ENCODE measurements at regions not wholly inside any gene's neighbourhood (a gene's known extent, or its start where the extent isn't known, plus 50 kb on each side); places are given as distances from the start of the nearest gene placed in this dataset.

- peaks cover 46% of the 10 kb centered on the region for H3K4me1 Mint-ChIP-seq (ENCODE audit: low read depth)
- H3K27me3 Mint-ChIP-seq = no peaks in the 10 kb centered on the region
- DNase-seq (no peak), ATAC-seq (no peak)
- H3K9me3 Mint-ChIP-seq = no peaks in the 10 kb centered on the region
- ChIA-PET POLR2A (no interaction called here), CTCF (interaction anchor here (0.6 to 6.9 kb wide), 19 partner anchors 10 to 206 kb away, joined by 3 to 110 read pairs (median 11); no protein-coding TSS in a partner anchor)
- no peaks in the 10 kb centered on the region for H3K36me3 Mint-ChIP-seq (ENCODE audit: low read depth)
- no peak overlapping the region for H3K4me3 Mint-ChIP-seq
- H3K27ac Mint-ChIP-seq = no peak overlapping the region
- TF ChIP-seq CTCF (IDR thresholded peaks at IDR 0.05) = no peak
- intact Hi-C loops (cut with micrococcal nuclease) = loop anchor here (5.0 kb wide), 1 partner anchor 130 kb away; no protein-coding TSS in a partner anchor
Measured at GRCh38 chr22:22752199-22752555, 107.8 kb downstream of the GGTLC2 start.

- intact Hi-C loops (cut with micrococcal nuclease) = loop anchor here (5.0 kb wide), 1 partner anchor 129 kb away; no protein-coding TSS in a partner anchor
- Mint-ChIP-seq H3K9me3 (no peaks in the 10 kb centered on the region), H3K27ac (peak overlapping the region; percentile 81), H3K4me1 (ENCODE audit: low read depth) (peaks cover 46% of the 10 kb centered on the region), H3K4me3 (no peak overlapping the region), H3K36me3 (ENCODE audit: low read depth) (no peaks in the 10 kb centered on the region), H3K27me3 (no peaks in the 10 kb centered on the region)
- POLR2A ChIA-PET = interaction anchor here (0.6 to 0.9 kb wide), 3 partner anchors 15 to 179 kb away, joined by 3 read pairs; no protein-coding TSS in a partner anchor
- ATAC-seq (peak; percentile 5), DNase-seq (no peak)
- CTCF ChIA-PET = interaction anchor here (0.6 to 6.9 kb wide), 51 partner anchors 7 to 322 kb away, joined by 3 to 110 read pairs (median 5); no protein-coding TSS in a partner anchor
- TF ChIP-seq CTCF (IDR thresholded peaks at IDR 0.05) = no peak
Measured at GRCh38 chr22:22752556-22753477, 108.4 kb downstream of the GGTLC2 start.

- peaks cover 51% of the 10 kb centered on the region for H3K4me1 Mint-ChIP-seq (ENCODE audit: low read depth)
- ATAC-seq = peak; percentile 98
- no peaks in the 10 kb centered on the region for H3K36me3 Mint-ChIP-seq (ENCODE audit: low read depth)
- TF ChIP-seq CTCF (IDR thresholded peaks at IDR 0.05) = peak; percentile 92
- H3K4me3 Mint-ChIP-seq = no peak overlapping the region
- no peaks in the 10 kb centered on the region for H3K27me3 Mint-ChIP-seq
- ChIA-PET POLR2A (interaction anchor here (0.6 to 0.9 kb wide), 3 partner anchors 14 to 180 kb away, joined by 3 read pairs; no protein-coding TSS in a partner anchor), CTCF (interaction anchor here (0.6 to 6.9 kb wide), 51 partner anchors 8 to 323 kb away, joined by 3 to 110 read pairs (median 5); no protein-coding TSS in a partner anchor)
- peak; percentile 89 for DNase-seq
- peak overlapping the region; percentile 81 for H3K27ac Mint-ChIP-seq
- H3K9me3 Mint-ChIP-seq = no peaks in the 10 kb centered on the region
- intact Hi-C loops (cut with micrococcal nuclease) = loop anchor here (5.0 kb wide), 1 partner anchor 129 kb away; no protein-coding TSS in a partner anchor
Measured at GRCh38 chr22:22753526-22754267, 109.3 kb downstream of the GGTLC2 start.

- no peak for ATAC-seq
- no peaks in the 10 kb centered on the region for H3K36me3 Mint-ChIP-seq (ENCODE audit: low read depth)
- intact Hi-C loops (cut with micrococcal nuclease) = loop anchor here (5.0 kb wide), 1 partner anchor 128 kb away; no protein-coding TSS in a partner anchor
- H3K9me3 Mint-ChIP-seq = no peaks in the 10 kb centered on the region
- DNase-seq = no peak
- TF ChIP-seq CTCF (IDR thresholded peaks at IDR 0.05) = no peak
- H3K27ac Mint-ChIP-seq = no peak overlapping the region
- H3K27me3 Mint-ChIP-seq = no peaks in the 10 kb centered on the region
- H3K4me3 Mint-ChIP-seq = no peak overlapping the region
- ChIA-PET CTCF (interaction anchor here (0.6 to 6.9 kb wide), 39 partner anchors 9 to 323 kb away, joined by 3 to 110 read pairs (median 6); no protein-coding TSS in a partner anchor), POLR2A (no interaction called here)
- H3K4me1 Mint-ChIP-seq (ENCODE audit: low read depth) = peaks cover 56% of the 10 kb centered on the region
Measured at GRCh38 chr22:22754268-22754657, 109.8 kb downstream of the GGTLC2 start.

Data from activated CD8-positive, alpha-beta T cell treated with anti-CD3 and anti-CD28 coated beads for 36 hours (primary cell).